ENCODE measurements at regions not wholly inside any gene's neighbourhood (a gene's known extent, or its start where the extent isn't known, plus 50 kb on each side); places are given as distances from the start of the nearest gene placed in this dataset.

DNA sequence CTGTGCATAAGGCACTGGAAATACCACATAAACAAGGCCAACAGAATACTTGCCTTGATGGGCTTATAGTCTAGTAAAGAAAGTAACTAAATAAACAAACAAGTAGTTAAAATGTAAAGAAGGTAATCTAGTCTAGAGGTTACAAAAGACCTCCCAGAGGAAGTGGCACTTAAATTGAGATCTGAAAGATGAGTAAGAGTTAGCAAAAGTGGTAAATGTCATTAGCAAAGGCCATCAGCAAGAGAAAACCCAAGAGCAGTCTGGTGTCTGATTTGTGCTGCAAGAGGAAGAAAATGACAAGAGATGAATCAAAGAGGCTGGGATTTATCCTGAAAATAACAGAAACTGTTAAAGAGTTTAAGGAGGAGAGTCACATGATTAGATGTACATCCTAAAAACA lies 96.6 kb upstream of the SMLR1 start:
- H3K4me2 ChIP-seq (ENCODE audit: low read length) = no peak overlapping the region
- no peaks in the 10 kb centered on the region for H3K27me3 ChIP-seq (ENCODE audit: low read depth, low read length)
- TF ChIP-seq EZH2phosphoT487 (IDR thresholded peaks at IDR 0.05; ENCODE audit: low read depth) = no peak
- TF ChIP-seq, protein P1, sequence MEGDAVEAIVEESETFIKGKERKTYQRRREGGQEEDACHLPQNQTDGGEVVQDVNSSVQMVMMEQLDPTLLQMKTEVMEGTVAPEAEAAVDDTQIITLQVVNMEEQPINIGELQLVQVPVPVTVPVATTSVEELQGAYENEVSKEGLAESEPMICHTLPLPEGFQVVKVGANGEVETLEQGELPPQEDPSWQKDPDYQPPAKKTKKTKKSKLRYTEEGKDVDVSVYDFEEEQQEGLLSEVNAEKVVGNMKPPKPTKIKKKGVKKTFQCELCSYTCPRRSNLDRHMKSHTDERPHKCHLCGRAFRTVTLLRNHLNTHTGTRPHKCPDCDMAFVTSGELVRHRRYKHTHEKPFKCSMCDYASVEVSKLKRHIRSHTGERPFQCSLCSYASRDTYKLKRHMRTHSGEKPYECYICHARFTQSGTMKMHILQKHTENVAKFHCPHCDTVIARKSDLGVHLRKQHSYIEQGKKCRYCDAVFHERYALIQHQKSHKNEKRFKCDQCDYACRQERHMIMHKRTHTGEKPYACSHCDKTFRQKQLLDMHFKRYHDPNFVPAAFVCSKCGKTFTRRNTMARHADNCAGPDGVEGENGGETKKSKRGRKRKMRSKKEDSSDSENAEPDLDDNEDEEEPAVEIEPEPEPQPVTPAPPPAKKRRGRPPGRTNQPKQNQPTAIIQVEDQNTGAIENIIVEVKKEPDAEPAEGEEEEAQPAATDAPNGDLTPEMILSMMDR (IDR thresholded peaks at IDR 0.05; ENCODE audit: low read depth, low read length) = no peak
- no peaks in the 10 kb centered on the region for H3K9me3 ChIP-seq (ENCODE audit: insufficient read depth, low read length)
- H3K4me3 ChIP-seq (ENCODE audit: low read length) = no peak overlapping the region
- no peaks in the 10 kb centered on the region for H3K36me3 ChIP-seq (replicated peaks; ENCODE audit: low read depth, low read length)
- no peaks in the 10 kb centered on the region for H4K20me1 ChIP-seq (ENCODE audit: insufficient read depth, low read length)
- H3K4me1 ChIP-seq (ENCODE audit: low read length) = no peaks in the 10 kb centered on the region
- H3K27ac ChIP-seq (ENCODE audit: low read length) = no peak overlapping the region
- H2AFZ ChIP-seq (ENCODE audit: low read depth, low read length) = no peak overlapping the region
- no peaks in the 10 kb centered on the region for H3K79me2 ChIP-seq (ENCODE audit: low read length)
- no peak overlapping the region for H3K9ac ChIP-seq (ENCODE audit: low read length)

DNA sequence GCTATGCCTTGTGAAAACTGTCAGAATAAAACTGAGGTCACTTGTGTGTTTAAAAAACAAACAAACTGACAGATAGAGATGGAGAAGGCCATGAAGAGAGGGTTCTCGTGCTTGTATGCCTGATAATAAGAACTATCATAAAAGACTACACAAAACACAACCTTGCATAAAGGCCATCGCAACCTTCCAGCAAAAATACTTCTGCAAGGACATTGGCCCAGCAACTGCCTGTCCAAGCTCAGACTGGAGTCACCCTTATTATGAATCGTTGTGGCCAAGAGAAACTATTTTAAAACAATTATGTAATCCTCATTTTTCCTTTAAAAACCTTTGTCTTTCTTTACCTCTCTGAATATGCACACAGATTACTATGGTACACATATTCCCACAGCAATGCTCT lies 93.0 kb upstream of the SMLR1 start:
- H3K4me3 ChIP-seq (ENCODE audit: low read length) = no peak overlapping the region
- no peaks in the 10 kb centered on the region for H3K79me2 ChIP-seq (ENCODE audit: low read length)

DNA sequence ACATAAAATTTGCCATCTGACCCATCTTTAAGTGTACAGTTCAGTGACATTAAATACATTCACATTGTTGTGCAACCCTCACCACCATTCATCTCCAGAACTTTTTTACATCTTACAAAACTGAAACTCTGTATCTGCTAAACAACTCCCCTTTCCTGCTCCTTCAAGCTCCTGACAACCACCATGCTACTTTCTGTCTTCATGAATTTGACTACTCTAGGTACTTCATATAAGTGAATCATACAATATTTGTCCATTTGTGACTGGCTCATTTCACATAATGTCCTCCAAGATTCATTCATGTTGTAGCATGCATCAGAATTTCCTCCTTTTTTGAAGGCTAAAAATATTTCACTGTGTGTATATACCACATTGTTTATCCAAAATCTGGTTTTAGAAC lies 86.9 kb upstream of the SMLR1 start:
- Histone ChIP-seq H3K27ac (ENCODE audit: low read length) (no peak overlapping the region), H3K4me3 (ENCODE audit: low read length) (no peak overlapping the region), H3K4me2 (ENCODE audit: low read length) (no peak overlapping the region), H2AFZ (ENCODE audit: low read depth, low read length) (no peak overlapping the region), H4K20me1 (ENCODE audit: insufficient read depth, low read length) (no peaks in the 10 kb centered on the region), H3K79me2 (ENCODE audit: low read length) (no peaks in the 10 kb centered on the region), H3K9ac (ENCODE audit: low read length) (no peak overlapping the region), H3K27me3 (ENCODE audit: low read depth, low read length) (no peaks in the 10 kb centered on the region), H3K9me3 (ENCODE audit: insufficient read depth, low read length) (no peaks in the 10 kb centered on the region), H3K4me1 (ENCODE audit: low read length) (no peaks in the 10 kb centered on the region), H3K36me3 (replicated peaks; ENCODE audit: low read depth, low read length) (no peaks in the 10 kb centered on the region)
- TF ChIP-seq, protein P1 (IDR thresholded peaks at IDR 0.05; ENCODE audit: low read depth, low read length) = no peak
- TF ChIP-seq EZH2phosphoT487 (IDR thresholded peaks at IDR 0.05; ENCODE audit: low read depth) = no peak

More for the DNA sequence above, 93.0 kb upstream of the SMLR1 start:
- Histone ChIP-seq H3K4me1 (ENCODE audit: low read length) (no peaks in the 10 kb centered on the region), H3K36me3 (replicated peaks; ENCODE audit: low read depth, low read length) (no peaks in the 10 kb centered on the region), H4K20me1 (ENCODE audit: insufficient read depth, low read length) (no peaks in the 10 kb centered on the region), H2AFZ (ENCODE audit: low read depth, low read length) (no peak overlapping the region), H3K9me3 (ENCODE audit: insufficient read depth, low read length) (no peaks in the 10 kb centered on the region), H3K27me3 (ENCODE audit: low read depth, low read length) (no peaks in the 10 kb centered on the region), H3K27ac (ENCODE audit: low read length) (no peak overlapping the region), H3K9ac (ENCODE audit: low read length) (no peak overlapping the region), H3K4me2 (ENCODE audit: low read length) (no peak overlapping the region)
- no peak for TF ChIP-seq EZH2phosphoT487 (IDR thresholded peaks at IDR 0.05; ENCODE audit: low read depth)
- TF ChIP-seq, protein P1 (IDR thresholded peaks at IDR 0.05; ENCODE audit: low read depth, low read length) = no peak

DNA sequence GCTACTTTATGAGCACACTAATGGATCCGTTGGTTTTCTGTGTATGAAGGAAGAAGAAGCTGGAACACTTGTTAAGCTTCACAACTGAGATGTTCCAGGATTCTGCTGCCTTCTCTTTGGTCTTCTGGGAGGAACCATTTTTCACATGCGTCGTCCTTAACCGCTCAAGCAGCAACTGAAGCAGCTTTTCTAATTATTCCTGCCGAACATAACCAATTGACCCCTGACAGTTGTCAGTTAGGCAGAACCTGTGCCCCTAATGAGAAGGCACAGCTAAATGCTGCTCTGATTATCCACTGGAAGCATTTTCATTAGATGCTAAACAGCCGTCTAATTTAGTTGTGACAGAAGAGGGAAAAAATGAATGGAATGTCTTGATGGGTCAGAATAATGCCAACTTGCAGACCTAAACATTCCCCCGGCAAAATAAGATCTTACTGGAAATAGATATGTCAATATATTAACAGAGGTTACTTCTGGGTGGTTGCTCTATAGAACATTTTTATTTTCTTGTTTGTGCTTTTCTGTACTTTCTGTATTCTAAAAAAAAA lies 85.0 kb upstream of the SMLR1 start:
- Histone ChIP-seq H3K4me3 (ENCODE audit: low read length) (no peak overlapping the region), H3K27ac (ENCODE audit: low read length) (no peak overlapping the region), H3K4me1 (ENCODE audit: low read length) (no peaks in the 10 kb centered on the region), H3K9me3 (ENCODE audit: insufficient read depth, low read length) (no peaks in the 10 kb centered on the region), H3K79me2 (ENCODE audit: low read length) (no peaks in the 10 kb centered on the region), H3K4me2 (ENCODE audit: low read length) (no peak overlapping the region), H4K20me1 (ENCODE audit: insufficient read depth, low read length) (no peaks in the 10 kb centered on the region), H3K27me3 (ENCODE audit: low read depth, low read length) (no peaks in the 10 kb centered on the region), H2AFZ (ENCODE audit: low read depth, low read length) (no peak overlapping the region), H3K9ac (ENCODE audit: low read length) (no peak overlapping the region), H3K36me3 (replicated peaks; ENCODE audit: low read depth, low read length) (no peaks in the 10 kb centered on the region)
- no peak for TF ChIP-seq EZH2phosphoT487 (IDR thresholded peaks at IDR 0.05; ENCODE audit: low read depth)

Measured in OCI-LY3 (cell line).